DMS 273 (cell line): ENCODE measurements at regions not wholly inside any gene's neighbourhood (a gene's known extent, or its start where the extent isn't known, plus 50 kb on each side); places are given as distances from the start of the nearest gene placed in this dataset.

Source experiments
- DNase-seq: peaks from one replicate; lab custom pipeline; 2025; ENCODE audit not compliant: unreplicated experiment; lab: John Stamatoyannopoulos, UW

DNA sequence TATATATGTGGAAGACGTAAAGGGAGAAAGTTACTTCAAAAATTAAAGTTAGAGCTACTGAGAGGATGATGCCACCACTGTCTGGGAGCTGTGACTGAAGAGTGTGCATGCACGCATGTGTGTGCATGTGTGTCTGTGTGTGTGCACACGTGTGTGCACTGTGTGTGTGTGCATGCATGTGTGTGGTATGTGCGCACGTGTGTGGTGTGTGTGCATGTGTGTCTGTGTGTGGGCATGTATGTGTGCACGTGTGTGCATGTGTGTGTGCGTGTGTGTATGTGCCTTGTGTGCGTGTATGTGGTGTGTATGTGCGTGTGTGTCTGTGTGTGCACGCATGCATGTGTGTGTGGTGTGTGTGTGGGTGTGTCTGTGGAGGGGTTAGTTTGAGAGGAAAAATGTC lies 473.4 kb downstream of the CMPK2 start:
- no peak for DNase-seq

DNA sequence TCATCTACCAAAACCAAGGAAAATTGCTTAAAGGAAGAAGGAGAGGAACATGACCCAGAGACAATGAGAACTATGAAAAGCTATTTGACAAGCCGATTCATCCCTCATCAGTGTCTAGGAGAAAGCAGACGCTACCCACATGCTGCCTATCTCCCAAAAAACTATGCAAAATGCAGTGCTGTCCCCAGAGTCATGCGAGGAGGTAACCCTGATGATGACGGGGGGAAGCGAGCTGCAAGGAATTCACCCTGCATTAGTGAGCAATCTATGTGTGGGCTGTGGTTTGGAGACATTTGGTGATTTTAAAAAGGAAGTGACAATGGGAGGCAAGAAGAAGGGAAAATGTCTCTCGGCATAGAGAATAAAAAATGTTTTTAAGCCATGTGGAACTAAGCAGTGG lies 472.7 kb downstream of the CMPK2 start:
- DNase-seq, result no peak

DNA sequence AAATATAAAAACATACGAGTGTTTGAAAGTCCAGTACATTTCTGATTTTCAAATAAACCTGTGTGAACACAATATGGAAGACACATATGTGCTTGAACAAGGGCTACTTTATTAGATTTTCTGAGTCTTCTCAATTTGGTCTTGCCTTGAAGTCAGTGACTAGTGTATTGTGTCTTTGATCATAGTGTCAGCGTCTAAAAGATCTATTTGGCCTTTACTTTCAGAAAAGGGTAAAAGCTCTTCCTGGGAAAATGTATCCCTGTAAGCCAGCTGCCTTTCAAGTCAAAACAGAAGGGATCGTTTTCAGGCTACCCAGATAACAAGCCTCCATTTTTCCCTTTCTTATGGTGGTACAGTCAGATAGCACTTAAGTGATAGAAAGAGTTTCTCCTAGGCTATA lies 471.9 kb downstream of the CMPK2 start:
- DNase-seq, result no peak

DNA sequence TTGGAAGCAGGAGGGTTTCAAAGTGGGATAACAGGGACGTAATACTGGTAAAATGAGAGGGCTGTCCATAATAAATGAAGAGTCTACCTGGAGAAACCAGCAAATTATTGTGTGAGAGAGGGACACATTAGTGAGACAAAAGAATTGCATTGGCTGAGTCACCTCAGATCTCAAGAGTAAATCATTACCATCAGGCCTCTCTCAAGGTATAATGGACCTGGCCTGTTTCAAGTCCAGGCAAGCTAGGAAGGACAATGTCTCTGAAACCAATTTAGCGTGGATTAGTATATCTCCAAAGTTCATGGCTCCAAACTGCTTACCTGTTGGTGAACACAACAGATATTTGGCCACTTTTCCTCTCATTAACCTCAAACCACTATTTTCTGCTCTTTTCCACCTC lies 471.4 kb downstream of the CMPK2 start:
- DNase-seq, result no peak

DNA sequence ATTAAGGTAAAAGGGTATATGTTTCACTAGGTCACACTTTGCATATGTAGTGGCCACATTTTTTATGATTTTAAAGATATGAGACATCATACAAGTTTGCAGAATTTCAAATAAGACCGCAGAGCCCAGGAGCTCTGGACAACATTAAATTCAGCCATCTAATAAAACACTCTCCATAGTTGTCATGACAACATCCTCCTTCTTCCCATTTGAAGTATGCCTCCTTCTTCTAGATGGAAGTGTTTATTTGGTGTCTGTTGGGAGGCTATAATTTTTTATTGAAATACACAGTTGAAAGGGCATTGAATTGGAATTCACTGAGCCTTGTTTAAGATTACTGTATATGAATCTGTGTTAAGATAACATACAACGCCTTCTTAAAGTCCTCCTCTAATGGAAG lies 467.3 kb downstream of the CMPK2 start:
- DNase-seq, result no peak

DNA sequence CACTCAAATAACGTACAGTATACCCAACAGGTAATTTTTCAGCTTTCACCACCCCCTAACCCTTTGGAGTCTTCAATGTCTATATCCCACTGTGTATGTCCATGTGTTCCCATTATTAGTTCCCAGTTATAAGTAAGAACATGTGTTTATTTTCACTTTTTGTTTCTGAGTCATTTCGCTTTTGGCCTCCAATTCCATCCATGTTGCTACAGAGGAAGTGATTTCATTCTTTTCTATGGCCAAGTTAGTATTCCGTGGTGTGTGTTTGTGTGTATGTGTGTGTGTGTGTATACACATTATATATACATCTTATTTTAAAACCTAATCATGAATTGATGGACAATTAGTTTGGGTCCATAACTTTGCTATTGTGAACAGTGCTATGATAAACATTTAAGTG lies 464.4 kb downstream of the CMPK2 start:
- DNase-seq, result no peak

DNA sequence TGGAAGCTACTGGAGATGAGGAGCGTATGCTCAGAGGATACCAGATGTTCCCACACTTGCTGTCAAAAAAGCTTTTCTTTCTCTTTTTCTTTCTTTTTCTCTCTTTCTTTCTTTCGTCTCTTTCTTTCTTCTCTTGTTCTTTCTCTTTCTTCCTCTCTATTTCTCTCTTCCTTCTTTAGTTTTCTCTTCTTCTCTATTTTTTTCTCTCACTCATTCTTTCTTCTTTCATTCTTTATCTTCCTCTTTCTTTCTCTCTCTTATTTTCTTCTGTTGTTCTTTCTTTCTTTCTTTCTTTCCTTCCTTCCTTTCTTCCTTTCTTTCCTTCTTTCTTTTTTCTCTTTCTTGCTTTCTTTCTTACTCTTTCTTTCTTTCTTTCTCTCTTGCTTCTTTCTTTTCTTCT lies 457.6 kb downstream of the CMPK2 start:
- no peak for DNase-seq

DNA sequence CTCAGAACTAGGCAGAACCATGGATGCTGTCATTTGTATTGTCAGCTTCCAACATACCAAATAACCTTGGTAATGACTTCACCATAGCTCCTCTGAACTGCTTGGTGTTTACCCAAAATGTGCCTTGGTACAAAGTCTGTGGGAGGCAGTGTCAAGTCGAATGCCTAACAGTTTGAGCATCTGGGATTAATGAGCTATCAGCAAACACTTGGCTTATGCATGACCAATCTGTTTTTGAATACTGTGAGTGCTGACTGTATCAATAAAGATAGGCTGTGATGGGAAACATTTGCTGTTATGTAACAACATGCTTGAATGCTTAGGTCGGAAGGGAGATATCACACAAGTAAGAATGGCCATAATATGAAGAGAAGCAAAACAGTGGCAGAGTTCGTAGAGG lies 455.4 kb downstream of the CMPK2 start:
- no peak for DNase-seq

DNA sequence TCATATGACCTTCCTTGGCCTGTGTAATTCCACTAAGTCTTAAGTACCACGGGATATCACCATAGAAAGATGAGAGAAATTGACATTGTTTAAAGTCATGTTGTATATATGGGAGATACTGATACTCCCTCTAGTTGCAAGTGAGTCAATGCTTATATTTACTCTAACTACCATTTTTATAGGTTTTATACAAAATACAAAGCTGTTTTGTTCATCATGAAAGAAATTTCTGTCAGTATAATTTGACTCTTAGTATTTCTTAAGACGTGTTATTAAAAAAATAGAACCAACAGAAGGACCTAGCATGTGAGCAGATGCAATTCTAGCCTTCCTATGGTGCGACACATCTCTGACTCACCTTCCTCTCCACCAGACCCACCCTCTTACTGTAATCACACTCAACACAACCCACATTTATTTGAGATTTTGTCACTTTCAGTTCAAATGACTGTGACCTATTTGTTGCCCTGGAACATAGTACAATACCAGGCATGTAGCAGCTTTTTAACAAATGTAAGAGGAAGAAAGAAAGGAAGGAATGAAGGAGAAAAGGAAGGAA lies 453.1 kb downstream of the CMPK2 start:
- no peak for DNase-seq

DNA sequence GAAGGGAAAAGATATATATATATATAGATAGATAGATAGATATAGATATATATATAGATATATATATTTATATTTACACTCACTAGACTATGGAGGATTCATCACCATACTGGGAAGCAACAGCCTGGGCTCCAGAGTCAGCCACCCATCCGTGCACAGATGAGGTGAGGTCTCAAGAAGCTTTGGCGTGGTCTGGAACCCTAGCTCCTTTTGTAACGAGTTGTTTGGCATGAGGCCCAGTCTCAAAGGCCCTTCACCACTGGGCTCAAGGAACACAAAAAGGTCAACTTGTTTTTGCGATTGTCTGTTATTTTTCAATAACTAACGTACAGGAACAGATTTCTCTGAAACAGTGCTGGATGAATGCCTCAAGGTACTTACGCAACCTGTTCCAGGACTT lies 448.7 kb downstream of the CMPK2 start:
- no peak for DNase-seq

DNA sequence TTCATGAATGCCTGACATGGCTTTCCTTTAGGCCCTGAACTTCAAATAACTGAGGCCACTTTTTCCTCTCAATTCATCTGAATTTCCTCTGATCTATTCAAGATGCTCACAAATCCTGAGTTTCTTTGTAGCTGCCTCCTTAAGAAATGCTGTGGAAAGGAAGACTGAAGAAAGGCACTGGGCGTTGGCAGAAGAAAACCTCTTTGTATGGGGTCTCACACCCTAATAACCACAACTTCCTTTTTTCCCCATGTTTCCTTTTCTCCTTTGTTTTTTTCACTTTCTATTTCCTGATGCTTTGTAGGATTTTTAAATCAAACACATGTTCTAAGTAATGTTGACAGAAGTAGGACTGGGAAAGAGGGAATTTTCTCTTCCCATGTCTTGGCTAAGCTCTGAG lies 447.4 kb downstream of the CMPK2 start:
- DNase-seq, result no peak

DNA sequence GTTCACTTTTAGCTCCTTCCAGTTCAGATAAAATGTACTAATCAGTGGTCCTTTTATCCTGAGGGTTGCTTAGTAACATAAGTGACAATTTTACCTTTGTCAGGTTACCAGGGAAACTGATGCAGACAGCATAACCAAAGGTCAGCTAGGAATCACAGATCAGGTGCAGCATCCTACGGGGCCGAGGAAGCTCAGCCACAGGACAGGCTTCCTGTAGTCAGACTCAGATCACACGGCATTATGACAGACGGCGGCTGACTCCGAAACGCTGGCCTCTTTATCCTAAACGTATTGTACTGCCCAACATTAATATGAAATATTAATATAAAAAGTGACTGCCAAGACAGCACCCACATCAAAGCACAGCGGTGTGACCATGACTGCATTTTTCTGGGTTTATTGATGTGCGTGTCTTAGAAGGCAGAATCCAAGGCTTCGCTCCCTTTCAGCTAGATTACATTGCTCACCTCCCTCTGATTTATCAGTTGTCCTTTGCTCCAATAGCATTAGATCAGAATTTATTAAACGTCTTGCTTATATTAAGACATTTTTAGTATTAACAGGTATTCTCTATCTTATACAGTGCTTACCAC lies 444.5 kb downstream of the CMPK2 start:
- DNase-seq, result no peak

DNA sequence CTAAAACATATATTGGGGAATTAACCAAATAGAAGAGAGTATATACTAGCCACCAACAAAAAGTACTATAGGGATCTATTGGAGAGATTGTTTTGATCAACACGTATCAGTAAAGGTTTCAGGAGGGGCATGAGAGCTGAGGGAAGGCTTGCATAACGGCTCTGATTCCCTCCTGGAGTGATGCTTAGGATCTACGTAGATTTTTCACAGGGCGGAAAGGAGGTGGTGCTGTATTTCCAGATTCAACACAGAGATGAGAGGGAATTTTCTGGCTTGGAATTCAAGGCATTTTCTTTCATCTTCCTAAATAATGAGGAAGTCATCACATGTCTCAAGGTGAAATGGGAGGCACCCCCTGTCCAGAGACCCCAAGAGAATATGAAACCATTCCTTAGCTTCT lies 443.8 kb downstream of the CMPK2 start:
- DNase-seq, result no peak

DNA sequence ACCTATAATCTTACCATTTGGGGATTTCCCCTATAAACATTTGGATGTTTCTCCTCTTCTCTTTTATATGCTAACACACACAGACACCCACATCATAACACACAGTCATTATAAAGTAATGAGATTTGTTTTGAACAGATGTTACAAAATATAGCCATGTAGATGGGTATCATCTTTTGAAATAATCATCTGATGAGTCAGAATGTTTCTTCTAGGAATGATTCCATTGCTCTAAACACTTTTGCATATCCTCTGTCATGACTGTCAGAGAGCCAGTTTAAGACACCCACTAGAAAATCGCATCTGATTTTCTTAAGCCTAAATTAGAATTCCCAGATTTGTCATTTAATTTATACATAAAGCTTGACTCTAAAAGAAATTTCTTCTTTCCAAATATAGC lies 442.6 kb downstream of the CMPK2 start:
- DNase-seq, result no peak

DNA sequence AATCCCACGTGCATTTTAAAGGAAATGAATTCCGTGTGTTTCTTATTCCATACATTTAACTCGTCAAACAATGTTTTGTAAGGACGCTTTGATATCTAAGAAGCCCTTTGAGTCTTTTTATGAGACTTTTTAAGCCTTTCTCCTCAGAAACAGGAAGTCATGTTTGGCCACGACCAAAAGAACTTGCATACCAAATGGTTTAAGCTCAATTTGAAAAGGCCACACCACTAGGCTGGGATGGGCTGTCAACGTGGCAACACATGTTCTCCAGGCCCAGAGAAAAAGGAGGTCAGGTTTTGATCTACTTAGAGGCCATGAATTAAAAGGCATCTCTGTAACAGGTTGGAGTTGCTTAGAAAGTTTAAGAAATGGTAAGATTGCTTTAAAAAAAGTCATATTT lies 441.8 kb downstream of the CMPK2 start:
- DNase-seq, result no peak

DNA sequence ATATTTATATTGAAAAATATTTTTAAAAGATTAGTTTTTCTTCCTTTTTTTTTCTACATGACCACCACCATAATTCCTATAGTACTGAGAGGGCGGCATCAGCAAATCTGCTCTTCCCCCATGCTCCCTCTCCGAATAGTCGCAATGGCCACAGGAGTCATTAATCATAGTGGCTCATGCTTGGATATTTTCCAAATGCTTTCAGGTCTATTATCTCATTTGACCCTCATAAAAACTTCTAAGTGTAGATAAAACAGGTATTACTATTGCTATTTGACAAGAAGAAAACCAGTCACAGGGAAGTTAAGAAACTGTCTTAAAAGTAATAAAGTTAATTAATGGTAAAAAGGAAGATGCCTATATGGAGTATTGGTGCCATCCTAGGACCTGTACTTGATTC lies 440.7 kb downstream of the CMPK2 start:
- no peak for DNase-seq

DNA sequence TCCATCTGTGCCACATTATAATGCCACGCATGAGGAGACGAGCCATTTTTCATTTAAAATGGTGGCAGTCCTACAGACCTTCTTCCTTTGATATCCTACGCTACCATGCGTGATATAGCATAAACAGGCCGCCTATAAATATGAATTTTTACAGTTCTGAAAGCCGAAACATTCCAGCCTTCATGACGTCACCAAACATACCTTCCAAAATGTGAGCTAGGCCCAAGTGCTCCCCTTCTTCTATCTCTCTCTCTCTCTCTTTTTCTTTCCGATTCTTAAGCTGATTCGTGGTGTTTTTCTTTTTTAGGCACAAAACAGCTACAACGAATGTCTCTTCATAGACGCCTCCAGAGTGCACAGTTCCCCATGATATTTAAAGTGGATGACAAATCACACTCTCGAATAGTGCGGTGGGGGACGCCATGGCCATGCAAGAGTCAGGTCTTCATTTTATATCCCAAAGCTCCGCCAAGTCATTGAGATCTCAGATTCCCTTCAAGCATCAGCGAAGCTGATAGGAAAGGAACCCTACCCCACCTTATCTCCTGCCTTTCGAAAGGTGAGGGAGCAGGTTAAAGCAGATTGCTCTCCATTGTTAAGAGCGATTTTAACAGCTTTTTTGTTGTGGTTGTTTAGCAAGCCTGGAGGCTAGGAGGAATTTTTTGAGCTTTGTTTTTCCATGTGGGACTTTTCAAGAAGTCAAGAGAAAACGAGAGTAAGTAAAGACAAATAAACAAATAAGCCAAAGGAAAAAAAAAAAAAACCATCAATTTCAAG lies 436.3 kb downstream of the CMPK2 start:
- no peak for DNase-seq

DNA sequence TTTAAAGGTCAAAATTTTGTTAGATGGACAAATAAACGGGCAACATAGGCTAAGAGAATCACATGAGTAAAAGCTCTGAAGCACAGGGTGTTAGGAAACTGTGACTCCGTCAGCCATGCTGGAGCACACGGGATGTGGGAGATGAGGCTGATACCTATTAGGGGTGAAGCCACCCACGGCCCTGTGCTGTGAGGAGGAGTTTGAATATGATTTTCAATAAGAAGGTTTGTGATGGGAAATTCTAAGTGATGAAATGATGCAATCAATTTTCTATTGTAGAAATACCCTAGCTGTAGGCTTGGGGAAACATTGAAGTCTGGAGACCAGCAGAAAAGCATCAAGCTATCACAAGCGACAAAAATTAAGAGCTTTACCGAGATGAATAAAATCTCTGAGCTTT lies 431.3 kb downstream of the CMPK2 start:
- no peak for DNase-seq

DNA sequence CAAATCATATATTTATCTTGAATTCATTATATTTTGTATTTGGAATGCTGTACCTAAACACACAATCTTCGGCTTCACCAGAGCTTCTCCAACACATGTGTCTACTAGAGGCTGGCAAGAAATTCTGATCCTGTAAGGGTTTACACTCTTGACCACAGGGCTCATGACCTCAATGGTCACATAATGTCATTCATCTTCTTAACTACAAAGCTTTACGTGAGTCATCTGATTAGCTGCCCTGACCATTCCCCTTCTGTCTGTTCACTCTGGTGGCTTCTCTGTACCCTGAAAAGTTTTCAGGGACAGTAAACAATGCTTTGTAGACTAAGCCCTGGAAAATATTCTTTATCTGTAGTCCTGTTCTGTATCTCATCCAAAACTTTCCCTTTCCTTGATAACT lies 423.9 kb downstream of the CMPK2 start:
- no peak for DNase-seq

DNA sequence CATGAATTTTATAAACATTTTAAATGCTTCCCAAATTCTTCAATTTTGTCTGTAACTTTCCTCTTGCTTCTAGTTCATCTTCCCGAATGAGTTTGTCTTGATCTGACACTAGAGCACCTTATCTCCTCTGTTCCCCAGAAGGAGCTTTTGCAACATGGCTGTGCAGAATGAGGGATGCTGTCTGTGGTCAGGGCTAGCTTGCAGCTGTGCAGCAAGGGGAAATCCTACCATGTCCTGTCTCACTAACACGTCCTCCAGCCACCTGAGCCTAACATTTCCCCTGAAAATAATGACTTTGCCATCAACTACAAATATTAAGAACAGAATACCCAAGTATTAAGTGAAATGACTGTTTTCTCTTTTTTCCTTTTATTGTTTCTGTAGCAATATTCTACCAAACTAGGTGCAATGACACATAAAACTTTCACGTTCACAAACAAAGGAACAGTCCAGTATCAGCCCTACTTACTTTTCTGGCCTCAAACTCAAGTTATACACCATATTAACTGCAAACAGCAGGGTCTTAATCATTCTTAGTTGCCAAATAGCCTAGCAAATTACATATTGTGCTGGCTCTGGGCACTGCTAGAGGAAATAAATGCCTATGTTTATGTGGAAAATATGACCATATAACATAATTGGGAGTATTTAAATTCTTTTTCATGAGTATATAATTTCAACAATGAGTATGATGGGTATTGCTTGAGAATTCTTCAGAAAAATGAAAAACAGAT lies 423.3 kb downstream of the CMPK2 start:
- no peak for DNase-seq

DNA sequence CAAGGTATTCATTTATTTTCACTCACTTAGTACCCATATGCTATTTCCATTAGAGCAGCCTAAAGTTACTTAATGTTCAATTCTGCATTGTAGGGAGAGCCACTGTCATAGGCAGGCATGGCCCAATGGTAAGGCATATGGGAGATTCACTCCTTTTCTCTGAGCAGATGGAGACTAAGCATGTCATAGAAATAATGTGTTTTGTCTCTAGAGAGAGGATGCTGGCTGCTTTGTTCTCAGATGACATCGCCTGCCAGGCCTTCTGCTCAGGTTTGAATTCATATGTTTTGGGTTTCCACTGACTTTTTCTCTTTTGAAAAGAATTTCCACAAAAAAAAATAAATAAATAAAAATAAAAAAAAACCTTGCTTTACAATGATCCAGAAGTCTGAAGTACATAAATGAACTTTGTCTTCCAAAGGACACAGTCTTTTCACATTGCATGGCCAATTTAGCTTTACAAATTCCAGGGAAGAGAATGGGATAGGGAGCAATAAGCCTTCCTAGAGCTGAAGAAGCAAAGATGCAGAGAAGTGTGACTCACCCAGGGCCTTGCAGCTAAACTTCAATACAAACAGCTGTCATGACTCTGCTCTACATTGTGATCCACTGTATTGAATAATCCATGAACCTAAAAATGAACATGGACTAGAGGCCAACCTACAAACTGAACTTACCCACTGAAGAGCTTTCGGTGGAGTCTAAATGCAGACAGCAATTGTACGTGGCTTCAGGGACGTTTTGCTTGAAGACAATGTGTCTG lies 422.5 kb downstream of the CMPK2 start:
- peak; percentile 2 for DNase-seq
